ENCODE measurements at regions not wholly inside any gene's neighbourhood (a gene's known extent, or its start where the extent isn't known, plus 50 kb on each side); places are given as distances from the start of the nearest gene placed in this dataset.

- H3K36me3 ChIP-seq (ENCODE audit: control insufficient read depth, insufficient read depth, low read length) = no peaks in the 10 kb centered on the region
- H3K9ac ChIP-seq (ENCODE audit: low read depth, low read length) = no peak overlapping the region
- no peak overlapping the region for H3K56ac ChIP-seq (ENCODE audit: extremely low read depth, insufficient read depth, low read length)
- POLR2A ChIA-PET (ENCODE audit: unreplicated experiment) = no interaction called here
- no peaks in the 10 kb centered on the region for H3K4me1 ChIP-seq (ENCODE audit: control insufficient read depth, insufficient read depth, low read length)
- no peak overlapping the region for H3K4me3 ChIP-seq (ENCODE audit: insufficient read depth, low read depth, low read length)
- H4K91ac ChIP-seq (ENCODE audit: insufficient read depth, low read depth, low read length) = no peak overlapping the region
- no peak overlapping the region for H2BK120ac ChIP-seq (ENCODE audit: low read depth, low read length)
- in situ Hi-C loops (cut with MboI; ENCODE audit: low sequenced_read_pairs) = no loop called here
- no peak overlapping the region for H3K27ac ChIP-seq (ENCODE audit: insufficient read depth, low read length)
- no peak overlapping the region for H3K4ac ChIP-seq (ENCODE audit: low read depth, low read length)
- H3K9me1 ChIP-seq (ENCODE audit: insufficient read depth, low read length) = no peaks in the 10 kb centered on the region
- no peak overlapping the region for H2AK9ac ChIP-seq (replicated peaks; ENCODE audit: low read depth, low read length, poor library complexity)
- ATAC-seq (ENCODE audit: low read depth) (no peak), DNase-seq (no peak)
- no peak overlapping the region for H2BK15ac ChIP-seq (ENCODE audit: low read depth, low read length)
- H3K4me2 ChIP-seq (ENCODE audit: low read depth, low read length) = no peak overlapping the region
- dilution Hi-C loops (cut with HindIII; ENCODE audit: low sequenced_read_pairs, unreplicated experiment) = no loop called here
- no peak overlapping the region for H4K5ac ChIP-seq (ENCODE audit: low read depth, low read length)
- H4K8ac ChIP-seq (ENCODE audit: low read depth in 2 of 2, low read length in 2 of 2) = no peak overlapping the region
- H3K23ac ChIP-seq (ENCODE audit: low read depth, low read length) = no peak overlapping the region
- WGBS, 2 experiments (ENCODE audit: extremely low coverage in 2 of 2, insufficient read length in 1 of 2) = no CpG with 5 or more reads among the region's 6 CpGs
- intact Hi-C loops (cut with micrococcal nuclease) = no loop called here
- no TSS peak for BruUV-seq (replicated peaks)
- TF ChIP-seq RFX5 (IDR thresholded peaks at IDR 0.05; ENCODE audit: low read depth, low read length) = no peak
- peak; percentile 20; the same call in 1 of the 2 replicates for TF ChIP-seq CTCF (conservative IDR thresholded peaks at IDR 0.05; ENCODE audit: low read depth, low read length)
- no peak overlapping the region for H2AK5ac ChIP-seq (ENCODE audit: low read depth, low read length)
- no peaks in the 10 kb centered on the region for H3K9me3 ChIP-seq (ENCODE audit: control insufficient read depth, insufficient read depth, low read length)
- H3K27me3 ChIP-seq (ENCODE audit: control insufficient read depth, insufficient read depth, low read length) = no peaks in the 10 kb centered on the region
- no peak overlapping the region for H2AFZ ChIP-seq (replicated peaks; ENCODE audit: low read length, poor library complexity)
- CTCF ChIA-PET = no interaction called here
- H4K20me1 ChIP-seq (ENCODE audit: insufficient read depth, low read length) = no peaks in the 10 kb centered on the region
- no peak overlapping the region for H3K14ac ChIP-seq (replicated peaks; ENCODE audit: low read depth, low read length)
- H2BK5ac ChIP-seq (ENCODE audit: low read depth, low read length, poor library complexity, severe bottlenecking) = no peak overlapping the region
- no peak overlapping the region for H3K18ac ChIP-seq (ENCODE audit: low read depth, low read length)
- no peak overlapping the region for H2BK20ac ChIP-seq (ENCODE audit: low read depth, low read length)
- no peaks in the 10 kb centered on the region for H3K79me1 ChIP-seq (ENCODE audit: low read depth in 1 of 2, low read length in 2 of 2)
These were observed 904.3 kb downstream of the XPNPEP1 start for GRCh38 chr10:109019001-109019424.

Measured in IMR-90 (cell line).